Stomach (tissue), 8 donors: ENCODE measurements at regions not wholly inside any gene's neighbourhood (a gene's known extent, or its start where the extent isn't known, plus 50 kb on each side); places are given as distances from the start of the nearest gene placed in this dataset.

Source experiments
- DNase-seq, 2 donors: peaks; one replicate each; pipeline versions ENCODE4 v3.0.0 to v3.0.0-alpha.2; 2013 to 2019
- H3K27ac ChIP-seq, 5 donors: fragments of 200-600 bp in 4 of 5; sonication (generic) in 4 of 5; one replicate each; pipeline ENCODE4 v1.5.1; 2013 to 2019; ENCODE audit warnings: mild to moderate bottlenecking in 1 of 5, moderate library complexity in 1 of 5
- H3K27me3 ChIP-seq, 3 donors: fragments of 200-600 bp; sonication (generic); one replicate each; pipeline ENCODE4 v1.5.1; 2017 to 2019; ENCODE audit warnings: mixed run types in 1 of 3
- H3K36me3 ChIP-seq, 4 donors: fragments of 200-600 bp; sonication (generic); 1 replicate in 3 of 4; 2 replicates in 1 of 4; pipeline ENCODE4 v1.5.1; 2016 to 2019
- H3K4me1 ChIP-seq, 4 donors: fragments of 200-600 bp; sonication (generic); one replicate each; pipeline ENCODE4 v1.5.1; 2016 to 2019
- H3K4me3 ChIP-seq, 4 donors: fragments of 200-600 bp; sonication (generic) in 3 of 4; one replicate each; pipeline ENCODE4 v1.5.1; 2016 to 2019; ENCODE audit warnings: mild to moderate bottlenecking in 1 of 4
- H3K9me3 ChIP-seq, 4 donors: fragments of 200-600 bp; sonication (generic); one replicate each; pipeline ENCODE4 v1.5.1; 2016 to 2019
- POLR2A ChIP-seq, 4 donors: fragments of 450-650 bp; IDR thresholded peaks; one replicate each; pipeline ENCODE4 v1.6.1; 2016; ENCODE audit warnings: antibody characterized with exemption in 4 of 4, control low read depth in 2 of 4, mild to moderate bottlenecking in 1 of 4, moderate library complexity in 1 of 4
- POLR2AphosphoS5 ChIP-seq, 3 donors: sonication (generic); formaldehyde crosslinking; IDR thresholded peaks; one replicate each; pipeline ENCODE4 v1.6.1; 2016; ENCODE audit warnings: antibody characterized with exemption in 3 of 3
- WGBS, 5 donors: extraction: QIAGEN DNeasy Blood & Tissue Kit in 3 of 5; methylation state at CpG; one replicate each; pipeline versions ENCODE4 v1.1.5 to v1.1.7; 2013 to 2018; 5-methylcytosine and 5-hydroxymethylcytosine counted together
- intact Hi-C: fragments of 100-400 bp; cut with DNase I; formaldehyde crosslinking; loops from one replicate; pipeline ENCODE4 v1.15.1; 2023; ENCODE audit warnings: low total_unique reads
- TF ChIP-seq, protein P1 (sequence below), 7 experiments: fragments of 450-650 bp in 4 of 7; fragments of 200-600 bp in 3 of 7; sonication (generic) in 3 of 7; IDR thresholded peaks; one replicate each; pipeline ENCODE4 v1.5.1; 2016 to 2019; ENCODE audit warnings: antibody characterized with exemption in 7 of 7, control low read depth in 2 of 7, mild to moderate bottlenecking in 1 of 7
- donor health status: healthy with polysubstance abuse.
- donor health status: Bipolar disorder and iron deficiency.
- donor health status: healthy.

DNA sequence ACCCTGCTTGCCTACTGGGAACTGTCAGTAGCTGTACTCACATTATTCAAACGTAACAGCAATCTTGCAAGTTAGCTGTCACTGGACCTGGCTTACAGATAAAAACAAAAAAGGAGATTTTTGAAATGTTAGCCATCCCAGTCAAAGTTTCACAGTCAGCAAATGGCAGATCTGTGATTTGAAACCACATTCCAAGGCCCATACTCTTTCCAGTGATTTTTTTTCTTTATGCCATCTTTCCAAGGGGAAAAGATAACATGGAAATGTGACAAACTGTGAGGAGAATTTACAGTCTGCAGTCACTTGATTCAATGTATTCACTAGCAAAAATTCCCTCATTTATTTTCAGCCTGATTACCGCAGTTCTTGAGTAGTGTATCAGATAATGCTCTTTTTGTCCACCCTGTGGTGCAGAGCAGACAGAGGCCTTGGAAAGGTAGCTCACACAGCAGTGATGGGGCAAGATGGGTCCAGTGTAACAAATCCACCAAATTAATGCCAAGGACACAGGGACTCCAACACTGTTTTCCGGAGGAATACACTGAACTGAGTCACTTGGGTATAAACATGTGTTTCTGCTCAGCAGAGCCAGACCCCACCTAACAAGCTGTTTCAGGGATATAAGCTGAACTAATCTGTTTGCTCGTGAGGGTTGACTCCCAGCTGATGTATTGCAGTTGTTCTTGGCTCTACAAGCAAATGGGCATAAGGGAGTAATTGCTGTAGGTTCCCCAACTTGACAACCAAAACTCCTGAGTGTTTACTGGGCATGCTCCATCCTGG, 49.9 kb upstream of the ADGRF1 start:
- Histone ChIP-seq H3K4me1 (peaks cover 8 to 38% (median 19%) of the 10 kb centered on the region in 4 donors), H3K27ac (no peak overlapping the region), H3K27me3 (no peaks in the 10 kb centered on the region), H3K9me3 (no peaks in the 10 kb centered on the region), H3K4me3 (no peak overlapping the region), H3K36me3 (no peaks in the 10 kb centered on the region)
- intact Hi-C loops = no loop called here
- peak in 1 of 2 donors; percentile 48 for DNase-seq
- WGBS, 5 donors = 65 to 76% (median 67%) methylated on average over 4 of the region's 4 CpGs
- TF ChIP-seq POLR2AphosphoS5 (IDR thresholded peaks at IDR 0.05) (no peak), POLR2A (IDR thresholded peaks at IDR 0.05) (no peak)
- TF ChIP-seq, protein P1, sequence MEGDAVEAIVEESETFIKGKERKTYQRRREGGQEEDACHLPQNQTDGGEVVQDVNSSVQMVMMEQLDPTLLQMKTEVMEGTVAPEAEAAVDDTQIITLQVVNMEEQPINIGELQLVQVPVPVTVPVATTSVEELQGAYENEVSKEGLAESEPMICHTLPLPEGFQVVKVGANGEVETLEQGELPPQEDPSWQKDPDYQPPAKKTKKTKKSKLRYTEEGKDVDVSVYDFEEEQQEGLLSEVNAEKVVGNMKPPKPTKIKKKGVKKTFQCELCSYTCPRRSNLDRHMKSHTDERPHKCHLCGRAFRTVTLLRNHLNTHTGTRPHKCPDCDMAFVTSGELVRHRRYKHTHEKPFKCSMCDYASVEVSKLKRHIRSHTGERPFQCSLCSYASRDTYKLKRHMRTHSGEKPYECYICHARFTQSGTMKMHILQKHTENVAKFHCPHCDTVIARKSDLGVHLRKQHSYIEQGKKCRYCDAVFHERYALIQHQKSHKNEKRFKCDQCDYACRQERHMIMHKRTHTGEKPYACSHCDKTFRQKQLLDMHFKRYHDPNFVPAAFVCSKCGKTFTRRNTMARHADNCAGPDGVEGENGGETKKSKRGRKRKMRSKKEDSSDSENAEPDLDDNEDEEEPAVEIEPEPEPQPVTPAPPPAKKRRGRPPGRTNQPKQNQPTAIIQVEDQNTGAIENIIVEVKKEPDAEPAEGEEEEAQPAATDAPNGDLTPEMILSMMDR (IDR thresholded peaks at IDR 0.05) = no peak
